Thyroid gland (tissue), 4 donors: ENCODE measurements at regions not wholly inside any gene's neighbourhood (a gene's known extent, or its start where the extent isn't known, plus 50 kb on each side); places are given as distances from the start of the nearest gene placed in this dataset.
"Not testable (repeated sequence)": the region's sequence is repeated elsewhere in the genome, so short reads cannot be mapped to it uniquely, and the experiment has no call there.

Source experiments
- DNase-seq, 2 donors: peaks; one replicate each; pipeline ENCODE4 v3.0.0-alpha.2; 2019
- H3K27ac ChIP-seq, 3 donors: fragments of 200-600 bp; sonication (generic); 1 replicate in 2 of 3; 2 replicates in 1 of 3; pipeline ENCODE4 v1.5.1; 2016 to 2019; ENCODE audit warnings: mild to moderate bottlenecking in 1 of 3, moderate library complexity in 1 of 3
- H3K27me3 ChIP-seq: fragments of 200-600 bp; sonication (generic); one replicate; pipeline ENCODE4 v1.5.1; 2019
- H3K36me3 ChIP-seq, 2 donors: fragments of 200-600 bp; sonication (generic); one replicate each; pipeline ENCODE4 v1.5.1; 2016 to 2019
- H3K4me1 ChIP-seq, 2 donors: fragments of 200-600 bp; sonication (generic); one replicate each; pipeline ENCODE4 v1.5.1; 2017 to 2019
- H3K4me3 ChIP-seq, 3 donors: fragments of 200-600 bp; sonication (generic); replicated peaks in 1 of 3; 1 replicate in 2 of 3; 2 replicates in 1 of 3; pipeline ENCODE4 v1.5.1; 2016; ENCODE audit warnings: mild to moderate bottlenecking in 1 of 3
- H3K9me3 ChIP-seq: fragments of 200-600 bp; sonication (generic); one replicate; pipeline ENCODE4 v1.5.1; 2017
- POLR2A ChIP-seq, 2 donors: fragments of 450-650 bp; IDR thresholded peaks; one replicate each; pipeline ENCODE4 v1.6.1; 2017; ENCODE audit warnings: antibody characterized with exemption in 2 of 2, mild to moderate bottlenecking in 2 of 2, moderate library complexity in 1 of 2
- WGBS, 2 donors: methylation state at CpG; one replicate each; pipeline ENCODE4 v1.1.5; 2017; 5-methylcytosine and 5-hydroxymethylcytosine counted together
- intact Hi-C: fragments of 100-400 bp; cut with DNase I; formaldehyde crosslinking; loops from one replicate; pipeline ENCODE4 v1.15.1; 2023
- TF ChIP-seq, protein P1 (sequence below), 6 experiments: fragments of 200-600 bp in 3 of 6; fragments of 450-650 bp in 3 of 6; sonication (generic) in 3 of 6; IDR thresholded peaks; one replicate each; pipeline ENCODE4 v1.5.1; 2016 to 2019; ENCODE audit warnings: antibody characterized with exemption in 6 of 6, mild to moderate bottlenecking in 2 of 6, inconsistent platforms in 1 of 6, moderate library complexity in 1 of 6

DNA sequence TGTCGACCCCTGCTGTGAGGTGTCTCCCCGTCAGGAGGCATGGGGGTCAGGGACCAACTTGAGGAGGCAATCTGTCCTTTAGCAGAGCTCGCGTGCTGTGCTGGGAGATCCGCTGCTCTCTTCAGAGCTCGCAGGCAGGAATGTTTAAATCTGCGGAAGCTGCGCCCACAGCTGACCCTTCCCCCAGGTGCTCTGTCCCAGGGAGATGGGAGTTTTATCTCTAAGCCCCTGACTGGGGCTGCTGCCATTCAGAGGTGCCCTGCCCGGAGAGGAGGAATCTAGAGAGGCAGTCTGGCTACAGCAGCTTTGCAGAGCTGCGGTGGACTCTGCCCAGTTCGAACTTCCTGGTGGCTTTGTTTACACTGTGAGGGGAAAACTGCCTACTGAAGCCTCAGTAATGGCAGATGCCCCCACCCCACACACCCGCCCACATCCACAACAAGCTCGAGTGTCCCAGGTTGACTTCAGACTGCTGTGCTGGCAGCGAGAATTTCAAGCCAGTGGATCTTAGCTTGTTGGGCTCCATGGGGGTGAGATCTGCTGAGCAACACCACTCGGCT lies 133.1 kb downstream of the CENPC start:
- H3K4me1 ChIP-seq, DNase-seq, intact Hi-C loops, H3K36me3 ChIP-seq, H3K9me3 ChIP-seq, H3K4me3 ChIP-seq, H3K27ac ChIP-seq, H3K27me3 ChIP-seq: not testable (repeated sequence)
- 82 to 87% methylated on average over 6 to 11 of the region's 15 CpGs for WGBS, 2 donors

DNA sequence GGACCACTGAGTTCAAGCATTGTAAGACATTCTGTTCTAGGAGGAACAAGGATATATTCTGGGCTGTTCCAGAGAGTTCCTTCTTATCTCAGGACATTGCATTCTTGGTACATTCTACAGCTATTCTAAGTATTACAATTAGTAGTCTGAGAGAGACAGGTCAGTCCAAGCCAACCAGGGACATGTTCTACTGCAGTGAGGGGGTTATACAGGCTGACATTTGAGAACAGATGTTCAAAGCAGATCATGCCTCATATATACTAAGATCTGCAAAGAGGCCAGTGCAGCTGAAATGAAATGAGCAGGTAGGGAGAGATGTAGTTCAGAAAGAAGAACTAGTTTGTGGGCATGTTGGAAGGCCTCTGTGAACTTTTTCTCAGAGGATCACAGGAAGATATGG lies 142.0 kb downstream of the CENPC start:
- TF ChIP-seq POLR2A (IDR thresholded peaks at IDR 0.05), result no peak
- TF ChIP-seq, protein P1, sequence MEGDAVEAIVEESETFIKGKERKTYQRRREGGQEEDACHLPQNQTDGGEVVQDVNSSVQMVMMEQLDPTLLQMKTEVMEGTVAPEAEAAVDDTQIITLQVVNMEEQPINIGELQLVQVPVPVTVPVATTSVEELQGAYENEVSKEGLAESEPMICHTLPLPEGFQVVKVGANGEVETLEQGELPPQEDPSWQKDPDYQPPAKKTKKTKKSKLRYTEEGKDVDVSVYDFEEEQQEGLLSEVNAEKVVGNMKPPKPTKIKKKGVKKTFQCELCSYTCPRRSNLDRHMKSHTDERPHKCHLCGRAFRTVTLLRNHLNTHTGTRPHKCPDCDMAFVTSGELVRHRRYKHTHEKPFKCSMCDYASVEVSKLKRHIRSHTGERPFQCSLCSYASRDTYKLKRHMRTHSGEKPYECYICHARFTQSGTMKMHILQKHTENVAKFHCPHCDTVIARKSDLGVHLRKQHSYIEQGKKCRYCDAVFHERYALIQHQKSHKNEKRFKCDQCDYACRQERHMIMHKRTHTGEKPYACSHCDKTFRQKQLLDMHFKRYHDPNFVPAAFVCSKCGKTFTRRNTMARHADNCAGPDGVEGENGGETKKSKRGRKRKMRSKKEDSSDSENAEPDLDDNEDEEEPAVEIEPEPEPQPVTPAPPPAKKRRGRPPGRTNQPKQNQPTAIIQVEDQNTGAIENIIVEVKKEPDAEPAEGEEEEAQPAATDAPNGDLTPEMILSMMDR (IDR thresholded peaks at IDR 0.05), result no peak
- H3K4me1 ChIP-seq, result no peaks in the 10 kb centered on the region
- no peak overlapping the region for H3K4me3 ChIP-seq
- no peak overlapping the region for H3K27ac ChIP-seq
- H3K9me3 ChIP-seq, result no peaks in the 10 kb centered on the region
- DNase-seq, result no peak
- intact Hi-C loops, result no loop called here
- no peaks in the 10 kb centered on the region for H3K36me3 ChIP-seq
- H3K27me3 ChIP-seq, result no peaks in the 10 kb centered on the region

DNA sequence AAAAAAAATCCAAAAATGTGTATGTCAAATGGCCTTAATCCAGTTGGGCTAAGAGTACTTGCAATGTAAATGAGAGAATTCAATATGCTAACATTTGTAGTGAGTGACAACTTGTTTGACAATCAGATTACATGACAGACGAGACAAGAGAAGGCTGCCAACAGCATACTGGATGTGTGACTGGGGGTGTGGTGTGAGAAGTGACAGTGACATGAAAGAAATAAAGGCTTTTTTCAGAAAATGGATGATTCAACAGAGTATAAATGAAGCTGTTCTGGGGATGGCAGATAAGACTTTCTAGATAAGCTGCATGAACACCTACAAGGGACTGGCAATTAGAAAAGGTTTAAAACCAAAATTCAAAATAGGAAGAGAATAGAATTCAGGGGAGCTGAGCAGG lies 143.4 kb downstream of the CENPC start:
- intact Hi-C loops, result no loop called here
- Histone ChIP-seq H3K36me3 (no peaks in the 10 kb centered on the region), H3K4me3 (no peak overlapping the region), H3K27me3 (no peaks in the 10 kb centered on the region), H3K27ac (no peak overlapping the region), H3K4me1 (no peaks in the 10 kb centered on the region), H3K9me3 (no peaks in the 10 kb centered on the region)
- DNase-seq, result no peak
- WGBS, 2 donors, result 33 to 53% methylated on average over 1 of the region's 1 CpG
- TF ChIP-seq POLR2A (IDR thresholded peaks at IDR 0.05), result no peak
- TF ChIP-seq, protein P1 (IDR thresholded peaks at IDR 0.05), result no peak

DNA sequence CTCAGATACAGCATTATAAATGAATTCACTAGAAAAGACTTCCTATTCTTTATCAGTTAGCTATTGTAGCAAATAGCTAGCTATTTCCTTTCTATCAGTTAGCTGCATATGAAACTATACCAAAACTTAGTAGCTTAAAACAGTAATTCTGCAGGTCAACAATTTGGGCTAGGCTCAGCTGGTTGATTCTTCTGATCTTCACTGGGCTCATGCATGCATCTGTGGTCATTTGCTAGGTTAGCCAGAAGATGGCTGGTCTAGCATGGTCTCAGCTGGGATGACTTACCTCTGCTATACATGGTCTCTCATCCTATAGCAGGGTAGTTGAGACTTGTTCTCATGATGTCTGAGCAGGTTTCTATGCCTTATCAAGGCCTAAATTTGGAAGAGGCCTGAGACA lies 147.4 kb downstream of the CENPC start:
- no peak overlapping the region for H3K4me3 ChIP-seq
- H3K4me1 ChIP-seq, result no peaks in the 10 kb centered on the region
- H3K27me3 ChIP-seq, result no peaks in the 10 kb centered on the region
- H3K27ac ChIP-seq, result no peak overlapping the region
- H3K9me3 ChIP-seq, result no peaks in the 10 kb centered on the region
- H3K36me3 ChIP-seq, result no peaks in the 10 kb centered on the region
- intact Hi-C loops, result no loop called here
- no peak for DNase-seq
- TF ChIP-seq, protein P1 (IDR thresholded peaks at IDR 0.05), result no peak
- no peak for TF ChIP-seq POLR2A (IDR thresholded peaks at IDR 0.05)

DNA sequence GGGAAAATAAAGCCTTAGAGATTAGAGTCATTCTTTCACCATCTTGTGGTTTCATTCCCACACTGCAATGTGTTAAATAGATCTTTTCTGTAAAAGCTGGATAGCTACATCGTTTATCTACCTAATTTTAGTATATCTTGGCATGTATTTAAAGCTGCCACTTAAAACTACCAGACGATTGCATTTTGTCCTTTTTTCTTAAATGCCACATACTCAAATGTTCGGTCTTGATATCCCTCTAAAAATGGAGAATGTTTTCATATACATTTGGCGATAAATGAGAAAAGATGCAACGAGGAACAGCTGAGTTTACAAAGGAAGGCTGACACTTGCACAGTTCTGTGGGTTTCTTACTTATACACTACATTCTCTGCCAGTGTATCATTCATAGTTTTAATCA lies 148.3 kb downstream of the CENPC start:
- Histone ChIP-seq H3K36me3 (no peaks in the 10 kb centered on the region), H3K27me3 (no peaks in the 10 kb centered on the region), H3K4me3 (no peak overlapping the region), H3K27ac (no peak overlapping the region), H3K9me3 (no peaks in the 10 kb centered on the region), H3K4me1 (no peaks in the 10 kb centered on the region)
- DNase-seq, result no peak
- WGBS, 2 donors, result 70 to 71% methylated on average over 5 of the region's 5 CpGs
- intact Hi-C loops, result no loop called here
- TF ChIP-seq POLR2A (IDR thresholded peaks at IDR 0.05), result no peak
- TF ChIP-seq, protein P1 (IDR thresholded peaks at IDR 0.05), result no peak

DNA sequence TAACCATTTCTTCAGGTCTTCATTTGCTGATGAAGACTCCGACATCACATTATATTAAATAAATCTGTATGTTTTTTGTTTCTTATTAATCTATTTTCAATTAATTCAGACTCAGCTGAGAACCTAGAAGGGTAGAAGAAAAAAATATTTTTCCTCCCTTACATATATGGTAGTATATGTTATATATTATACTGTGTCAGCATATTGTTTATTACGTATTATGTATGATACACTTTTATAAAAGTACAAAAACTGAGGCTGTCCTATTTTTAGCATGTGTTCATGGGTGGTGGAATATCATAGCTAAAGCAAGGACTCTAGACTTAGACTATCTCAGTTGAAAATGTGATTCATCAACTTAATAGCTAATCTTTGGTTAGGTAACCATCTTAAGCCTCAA lies 149.3 kb downstream of the CENPC start:
- WGBS, 2 donors, result 89 to 92% methylated on average over 2 of the region's 2 CpGs
- Histone ChIP-seq H3K9me3 (no peaks in the 10 kb centered on the region), H3K36me3 (no peaks in the 10 kb centered on the region), H3K27ac (no peak overlapping the region), H3K4me3 (no peak overlapping the region), H3K4me1 (no peaks in the 10 kb centered on the region), H3K27me3 (no peaks in the 10 kb centered on the region)
- TF ChIP-seq, protein P1 (IDR thresholded peaks at IDR 0.05), result no peak
- TF ChIP-seq POLR2A (IDR thresholded peaks at IDR 0.05), result no peak
- intact Hi-C loops, result no loop called here
- no peak for DNase-seq
